ENCODE measurements at regions not wholly inside any gene's neighbourhood (a gene's known extent, or its start where the extent isn't known, plus 50 kb on each side); places are given as distances from the start of the nearest gene placed in this dataset.

GRCh38 chr11:26777372-26777808 lies 55.5 kb upstream of the SLC5A12 start:
- no peak for DNase-seq (ENCODE audit: low read depth)

GRCh38 chr11:26778000-26778757 lies 56.3 kb upstream of the SLC5A12 start:
- DNase-seq (ENCODE audit: low read depth) = peak; percentile 20

DNA sequence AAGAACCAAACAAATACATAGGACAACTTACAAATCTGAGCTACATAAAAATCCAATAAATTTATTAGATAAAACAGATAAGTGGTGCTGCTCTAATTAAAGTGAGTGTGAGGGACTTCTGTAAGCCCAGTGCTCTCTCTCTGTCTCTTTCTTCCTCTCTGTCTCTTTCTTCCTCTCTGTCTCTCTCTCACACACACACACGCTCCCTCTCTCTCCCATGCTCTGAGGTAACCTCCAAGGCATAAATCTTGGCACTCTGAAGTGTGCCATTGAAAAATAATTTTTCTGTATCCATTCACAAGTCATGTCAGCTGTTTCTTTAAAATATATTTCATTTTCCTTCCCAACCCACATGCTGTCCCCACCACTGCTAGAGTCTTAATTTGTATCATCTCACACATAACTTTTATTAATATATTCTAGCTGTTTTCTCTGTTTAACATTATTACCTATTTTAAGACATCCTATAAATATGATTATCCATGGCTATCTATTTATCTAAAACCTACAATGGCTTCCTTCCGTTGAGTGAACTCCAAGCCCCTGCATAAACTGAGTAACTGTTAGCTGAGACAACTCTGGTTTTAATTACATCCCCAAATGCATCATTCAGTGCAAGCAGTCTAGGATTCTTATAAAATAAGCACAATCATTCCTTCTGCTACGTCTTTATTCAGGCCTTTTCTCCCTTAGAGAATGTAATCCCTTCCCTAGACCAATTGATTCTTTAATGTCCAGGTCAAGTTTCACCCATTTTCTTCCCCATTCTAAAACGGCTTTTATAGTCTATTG lies 57.4 kb upstream of the SLC5A12 start:
- DNase-seq (ENCODE audit: low read depth) = peak; percentile 3

- DNase-seq (ENCODE audit: low read depth) = no peak
These were observed 58.7 kb upstream of the SLC5A12 start for GRCh38 chr11:26780376-26781085.

GRCh38 chr11:26782220-26782965 lies 60.5 kb upstream of the SLC5A12 start:
- no peak for DNase-seq (ENCODE audit: low read depth)

- no peak for DNase-seq (ENCODE audit: low read depth)
These were observed 62.1 kb upstream of the SLC5A12 start for GRCh38 chr11:26783997-26784396.

DNA sequence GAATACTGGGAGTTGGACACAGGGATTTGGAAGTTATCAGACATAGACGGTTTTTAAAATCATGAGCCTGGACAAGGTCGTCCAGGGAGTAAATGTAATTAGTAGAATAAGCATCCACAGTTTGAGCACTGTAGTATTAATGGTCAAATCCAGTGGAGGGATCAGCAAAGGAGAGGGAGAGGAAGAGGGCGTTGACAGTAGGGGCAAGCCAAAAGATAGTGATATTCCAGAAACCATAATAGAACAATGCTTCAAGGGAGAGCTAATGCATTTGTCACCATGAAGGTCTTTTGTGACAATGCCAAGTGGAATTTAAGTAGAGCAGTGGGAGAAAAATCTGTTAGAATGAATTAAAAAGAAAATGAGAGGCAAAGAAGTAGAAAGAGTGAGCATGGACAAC lies 68.9 kb upstream of the SLC5A12 start:
- DNase-seq (ENCODE audit: low read depth) = no peak

DNA sequence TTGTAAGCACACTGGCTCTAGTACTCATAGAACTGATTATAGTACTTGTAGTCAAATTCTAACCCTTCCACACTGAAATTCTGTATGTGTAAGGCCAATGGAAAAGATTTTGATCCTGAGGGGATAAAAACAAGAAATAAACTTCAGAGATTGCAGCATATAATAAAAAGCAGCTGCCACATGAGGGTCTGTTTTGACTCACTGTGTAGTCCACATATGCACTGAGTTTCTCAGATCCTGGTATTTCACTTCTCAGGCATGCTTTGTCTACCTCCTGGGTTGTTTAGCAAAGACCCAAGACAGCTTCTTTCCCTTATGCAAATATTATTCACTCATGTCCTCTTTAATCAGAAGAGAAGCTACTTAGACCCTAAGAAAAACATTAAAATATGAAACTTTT lies 71.1 kb upstream of the SLC5A12 start:
- DNase-seq (ENCODE audit: low read depth) = peak; percentile 79

GRCh38 chr11:26793487-26793886 lies 71.6 kb upstream of the SLC5A12 start:
- no peak for DNase-seq (ENCODE audit: low read depth)

DNA sequence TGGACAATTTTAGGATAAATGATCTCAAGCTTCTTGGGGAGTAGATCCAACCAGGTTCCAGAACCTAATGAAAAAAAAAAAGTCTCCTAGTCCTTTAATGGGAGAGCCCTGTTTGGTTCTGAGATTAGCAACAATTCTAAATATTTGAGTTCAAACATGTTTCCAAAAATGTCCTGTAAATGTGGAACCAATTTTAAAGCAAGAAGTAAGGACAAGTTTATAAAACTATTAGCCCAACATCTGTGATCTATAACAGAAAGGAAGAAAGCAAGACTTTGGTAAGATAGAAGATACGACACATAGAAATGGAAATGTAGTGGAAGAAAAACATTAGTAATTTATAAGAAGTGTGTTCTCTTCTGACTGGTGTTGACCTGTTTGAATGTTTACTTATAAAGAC lies 79.7 kb upstream of the SLC5A12 start:
- peak; percentile 22 for DNase-seq (ENCODE audit: low read depth)

DNA sequence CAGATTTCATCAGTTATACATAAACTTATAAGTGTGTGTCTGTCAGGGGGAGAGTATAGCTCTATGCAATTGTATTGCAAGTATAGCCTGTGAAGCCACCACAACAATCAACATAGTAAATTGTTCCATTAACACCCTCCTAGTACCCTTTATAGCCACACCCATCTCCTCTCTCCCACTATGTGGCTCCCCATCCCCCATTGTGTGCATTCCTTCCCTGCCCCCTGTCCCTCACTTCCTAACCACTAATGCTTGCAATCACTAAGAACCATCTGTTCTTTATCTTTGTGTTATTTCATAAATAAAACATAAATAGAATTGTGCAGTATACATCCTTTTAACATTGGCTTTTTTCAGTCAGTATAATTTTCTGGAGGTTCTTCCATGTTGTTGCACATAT lies 83.1 kb upstream of the SLC5A12 start:
- no peak for DNase-seq (ENCODE audit: low read depth)

DNA sequence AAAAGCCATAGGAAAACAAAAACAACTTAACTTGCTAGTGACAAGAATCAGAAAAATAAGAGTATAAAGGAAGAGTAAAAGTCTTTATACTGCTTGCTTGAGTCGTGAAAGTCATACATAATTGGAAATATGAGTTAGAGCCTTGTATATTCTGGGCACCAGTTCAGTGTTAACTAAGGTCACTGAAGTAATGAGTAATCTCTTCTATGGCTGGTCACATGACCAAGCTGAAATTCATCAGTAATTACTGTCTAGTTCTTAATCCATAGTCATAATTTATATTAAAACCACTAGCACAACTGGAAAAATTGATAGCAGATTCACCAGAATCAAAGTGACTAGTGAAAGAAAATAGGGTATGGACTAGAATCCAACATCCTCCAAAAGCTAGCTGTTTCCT lies 84.4 kb upstream of the SLC5A12 start:
- DNase-seq (ENCODE audit: low read depth) = peak; percentile 55

- DNase-seq (ENCODE audit: low read depth) = peak; percentile 94
These were observed 98.9 kb upstream of the SLC5A12 start for GRCh38 chr11:26820739-26821138.

DNA sequence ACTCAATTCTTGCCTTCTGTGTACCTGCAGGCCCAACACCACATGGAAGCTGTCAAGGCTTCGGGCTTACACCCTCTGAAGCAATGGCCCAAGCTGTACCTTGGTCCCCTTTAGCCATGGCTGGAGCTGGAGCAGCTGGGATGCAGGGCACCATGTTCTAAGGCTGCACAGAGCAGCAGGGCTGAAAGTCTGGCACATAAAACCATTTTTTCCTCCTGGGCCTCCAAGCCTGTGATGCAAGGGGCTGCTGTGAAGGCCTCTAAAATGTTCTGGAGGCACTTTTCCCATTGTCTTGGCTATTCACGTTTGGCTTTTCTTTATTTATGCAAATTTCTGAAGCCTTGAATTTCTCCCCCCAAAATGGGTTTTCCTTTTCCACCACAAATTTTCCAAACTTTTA lies 102.1 kb upstream of the SLC5A12 start:
- DNase-seq (ENCODE audit: low read depth) = no peak

DNA sequence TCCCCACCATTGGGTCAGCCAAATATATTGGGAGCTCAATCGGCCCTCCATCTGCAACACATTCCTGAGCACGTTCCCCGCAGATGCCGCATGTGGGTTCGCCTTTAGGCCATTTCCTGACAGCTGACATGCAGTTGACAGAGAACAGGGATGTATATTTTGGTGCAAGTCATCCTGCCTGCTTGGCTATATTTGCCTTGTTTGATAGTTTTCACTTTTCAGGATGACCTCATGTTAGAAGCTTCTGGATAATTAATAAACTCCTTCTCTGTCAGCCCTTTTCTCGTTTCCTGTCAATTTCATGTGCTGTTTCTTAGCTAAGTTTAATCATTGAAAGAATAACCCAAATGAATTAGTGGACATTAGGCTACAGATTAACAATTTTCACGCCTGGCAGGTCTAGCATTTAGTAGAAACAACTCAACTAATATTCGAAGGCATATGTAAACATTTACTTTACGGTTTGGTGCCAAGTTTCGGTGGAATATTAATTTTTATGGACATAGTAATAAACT lies 105.8 kb upstream of the SLC5A12 start:
- no peak for DNase-seq (ENCODE audit: low read depth)

- DNase-seq (ENCODE audit: low read depth) = no peak
These were observed 106.4 kb upstream of the SLC5A12 start for GRCh38 chr11:26828288-26828687.

- no peak for DNase-seq (ENCODE audit: low read depth)
These were observed 108.4 kb upstream of the SLC5A12 start for GRCh38 chr11:26830218-26830617.

- no peak for DNase-seq (ENCODE audit: low read depth)
These were observed 108.9 kb upstream of the SLC5A12 start for GRCh38 chr11:26830757-26831156.

DNA sequence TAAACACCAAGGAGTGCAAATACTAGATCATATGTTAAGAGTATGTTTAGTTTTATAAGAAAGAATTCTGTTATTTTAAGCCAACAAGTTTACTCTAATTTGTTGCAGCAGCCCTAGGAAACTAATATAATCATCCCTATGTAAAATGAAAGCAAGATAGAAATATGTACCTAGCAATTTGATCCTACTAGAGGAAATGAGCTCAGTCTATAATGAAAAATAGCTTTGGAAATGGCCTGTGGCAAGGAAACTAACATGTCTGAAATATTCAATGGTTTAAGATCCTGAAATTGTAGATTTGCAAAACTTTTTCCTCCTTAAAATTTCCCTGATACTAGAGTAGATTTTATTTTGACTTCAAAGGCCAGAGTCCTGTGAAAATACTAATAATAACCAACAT lies 112.7 kb upstream of the SLC5A12 start:
- DNase-seq (ENCODE audit: low read depth) = peak; percentile 23

DNA sequence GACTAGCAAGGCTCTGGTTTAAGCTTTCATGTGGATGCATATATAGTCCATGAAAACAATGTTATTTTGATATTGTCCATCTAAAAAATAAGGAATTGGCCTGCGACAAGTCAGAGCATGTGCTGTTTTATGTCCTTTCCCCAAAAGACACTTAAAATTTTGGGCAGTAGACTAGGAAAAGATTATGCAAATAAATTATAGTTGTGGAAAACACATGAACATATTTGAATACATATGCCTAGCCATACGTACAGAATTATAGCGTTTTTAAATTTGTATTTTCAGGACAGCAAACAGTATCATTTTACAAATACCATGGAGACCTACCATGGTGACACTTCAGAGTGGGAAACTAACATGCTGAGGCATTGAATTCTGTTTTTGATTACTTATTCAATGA lies 113.8 kb upstream of the SLC5A12 start:
- DNase-seq (ENCODE audit: low read depth) = no peak

GRCh38 chr11:26837154-26837553 lies 115.3 kb upstream of the SLC5A12 start:
- DNase-seq (ENCODE audit: low read depth) = no peak

Measured in fibroblast of gingiva (primary cell).